ENCODE measurements at regions not wholly inside any gene's neighbourhood (a gene's known extent, or its start where the extent isn't known, plus 50 kb on each side); places are given as distances from the start of the nearest gene placed in this dataset.
"Not testable (repeated sequence)": the region's sequence is repeated elsewhere in the genome, so short reads cannot be mapped to it uniquely, and the experiment has no call there.

GRCh38 chr1:185652348-185652747, 81.8 kb upstream of the HMCN1 start:
- intact Hi-C loops (cut with DNase I), result no loop called here
- H3K27ac ChIP-seq, result no peak overlapping the region
- H3K9me3 ChIP-seq, result peaks cover 0 to 3% of the 10 kb centered on the region in 2 donors
- WGBS, 3 donors, result 94 to 97% (median 95%) methylated on average over 2 of the region's 2 CpGs
- no peaks in the 10 kb centered on the region for H3K4me1 ChIP-seq (ENCODE audit: insufficient read depth)
- TF ChIP-seq CTCF (IDR thresholded peaks at IDR 0.05) (no peak), EP300 (IDR thresholded peaks at IDR 0.05) (no peak), POLR2A (IDR thresholded peaks at IDR 0.05) (no peak)
- no peaks in the 10 kb centered on the region for H3K27me3 ChIP-seq
- H3K36me3 ChIP-seq, result no peaks in the 10 kb centered on the region
- no peak for DNase-seq
- no peak overlapping the region for H3K4me3 ChIP-seq

DNA sequence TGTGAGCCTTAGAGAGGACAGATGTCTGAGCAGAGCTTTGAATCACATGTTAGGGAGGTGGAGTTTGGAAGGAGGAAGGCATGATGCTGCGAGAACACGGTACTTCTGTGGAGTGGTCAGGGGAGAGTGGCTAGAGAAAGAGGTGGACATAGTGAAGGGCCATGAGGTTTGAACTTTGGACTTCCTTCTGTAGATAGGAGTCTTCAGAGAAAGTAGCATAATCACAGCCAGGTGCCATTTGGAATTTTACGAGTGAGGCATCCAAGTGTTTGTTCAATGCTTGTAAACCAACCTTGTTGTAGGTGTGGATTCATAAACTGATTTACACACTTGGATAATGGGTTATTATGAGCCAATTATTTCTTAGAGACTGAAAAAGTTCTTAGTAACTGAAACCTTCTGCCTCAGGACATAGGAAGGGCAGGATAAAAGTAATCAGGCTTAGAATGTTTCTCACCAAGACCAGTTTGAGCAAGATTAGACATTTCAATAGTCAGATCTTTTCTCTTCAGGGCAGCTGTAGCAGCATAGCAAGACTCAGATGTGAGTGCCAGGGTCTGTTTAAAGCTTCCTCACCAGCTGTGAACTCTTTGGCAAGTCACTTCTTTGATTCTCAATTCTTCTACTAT, 83.5 kb upstream of the HMCN1 start:
- H3K36me3 ChIP-seq, result no peaks in the 10 kb centered on the region
- no peaks in the 10 kb centered on the region for H3K4me1 ChIP-seq (ENCODE audit: insufficient read depth)
- 90 to 96% (median 96%) methylated on average over 3 of the region's 3 CpGs for WGBS, 3 donors
- no peak overlapping the region for H3K4me3 ChIP-seq
- H3K27me3 ChIP-seq, result no peaks in the 10 kb centered on the region
- intact Hi-C loops (cut with DNase I), result no loop called here
- H3K9me3 ChIP-seq, result peaks cover 0 to 3% of the 10 kb centered on the region in 2 donors
- no peak overlapping the region for H3K27ac ChIP-seq
- DNase-seq, result no peak
- TF ChIP-seq EP300 (IDR thresholded peaks at IDR 0.05), result no peak
- no peak for TF ChIP-seq POLR2A (IDR thresholded peaks at IDR 0.05)
- no peak for TF ChIP-seq CTCF (IDR thresholded peaks at IDR 0.05)

GRCh38 chr1:185648858-185649589, 85.2 kb upstream of the HMCN1 start:
- DNase-seq, result no peak
- H3K36me3 ChIP-seq, result no peaks in the 10 kb centered on the region
- peaks cover 0 to 3% of the 10 kb centered on the region in 2 donors for H3K9me3 ChIP-seq
- no peaks in the 10 kb centered on the region for H3K27me3 ChIP-seq
- no peak for TF ChIP-seq CTCF (IDR thresholded peaks at IDR 0.05)
- TF ChIP-seq EP300 (IDR thresholded peaks at IDR 0.05), result no peak
- TF ChIP-seq POLR2A (IDR thresholded peaks at IDR 0.05), result no peak
- WGBS, 3 donors, result 92 to 98% (median 97%) methylated on average over 38 of the region's 38 CpGs
- H3K4me3 ChIP-seq, result no peak overlapping the region
- H3K4me1 ChIP-seq (ENCODE audit: insufficient read depth), result peaks cover 3% of the 10 kb centered on the region
- intact Hi-C loops (cut with DNase I), result no loop called here
- no peak overlapping the region for H3K27ac ChIP-seq

DNA sequence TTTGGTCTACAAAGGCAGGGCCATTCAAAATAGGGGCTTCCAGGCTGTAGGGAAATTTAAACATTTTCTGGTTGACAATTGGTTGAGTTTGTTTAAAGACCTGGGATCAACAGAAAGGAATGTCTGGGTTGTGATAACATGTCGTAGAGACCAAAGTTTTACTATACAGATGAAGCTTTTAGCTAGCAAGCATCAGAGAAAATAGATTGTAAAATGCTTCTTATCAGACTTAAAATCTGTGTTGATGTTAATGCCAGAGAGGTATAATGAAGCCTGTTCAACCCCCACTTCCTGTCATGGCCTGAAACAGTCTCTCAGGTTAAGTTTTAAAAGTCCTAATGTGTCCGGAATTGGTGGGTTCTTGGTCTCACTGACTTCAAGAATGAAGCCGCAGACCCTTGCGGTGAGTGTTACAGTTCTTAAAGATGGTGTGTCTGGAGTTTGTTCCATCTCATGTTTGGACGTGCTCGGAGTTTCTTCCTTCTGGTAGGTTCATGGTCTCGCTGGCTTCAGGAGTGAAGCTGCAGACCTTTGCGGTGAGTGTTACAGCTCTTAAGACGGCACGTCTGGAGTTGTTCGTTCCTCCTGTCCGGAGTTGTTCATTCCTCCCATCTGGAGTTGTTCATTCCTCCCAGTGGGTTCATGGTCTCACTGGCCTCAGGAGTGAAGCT, 86.5 kb upstream of the HMCN1 start:
- H3K27me3 ChIP-seq; H3K27ac ChIP-seq; H3K4me3 ChIP-seq; H3K4me1 ChIP-seq (ENCODE audit: insufficient read depth); H3K36me3 ChIP-seq; intact Hi-C loops (cut with DNase I); H3K9me3 ChIP-seq; DNase-seq: not testable (repeated sequence)
- 90 to 94% (median 91%) methylated on average over 12 of the region's 12 CpGs for WGBS, 3 donors
